GM03348 (cell line): ENCODE measurements at regions not wholly inside any gene's neighbourhood (a gene's known extent, or its start where the extent isn't known, plus 50 kb on each side); places are given as distances from the start of the nearest gene placed in this dataset.

Source experiments
- DNase-seq: peaks from one replicate; pipeline ENCODE4 v3.0.0; 2012; ENCODE audit warnings: low spot score

DNA sequence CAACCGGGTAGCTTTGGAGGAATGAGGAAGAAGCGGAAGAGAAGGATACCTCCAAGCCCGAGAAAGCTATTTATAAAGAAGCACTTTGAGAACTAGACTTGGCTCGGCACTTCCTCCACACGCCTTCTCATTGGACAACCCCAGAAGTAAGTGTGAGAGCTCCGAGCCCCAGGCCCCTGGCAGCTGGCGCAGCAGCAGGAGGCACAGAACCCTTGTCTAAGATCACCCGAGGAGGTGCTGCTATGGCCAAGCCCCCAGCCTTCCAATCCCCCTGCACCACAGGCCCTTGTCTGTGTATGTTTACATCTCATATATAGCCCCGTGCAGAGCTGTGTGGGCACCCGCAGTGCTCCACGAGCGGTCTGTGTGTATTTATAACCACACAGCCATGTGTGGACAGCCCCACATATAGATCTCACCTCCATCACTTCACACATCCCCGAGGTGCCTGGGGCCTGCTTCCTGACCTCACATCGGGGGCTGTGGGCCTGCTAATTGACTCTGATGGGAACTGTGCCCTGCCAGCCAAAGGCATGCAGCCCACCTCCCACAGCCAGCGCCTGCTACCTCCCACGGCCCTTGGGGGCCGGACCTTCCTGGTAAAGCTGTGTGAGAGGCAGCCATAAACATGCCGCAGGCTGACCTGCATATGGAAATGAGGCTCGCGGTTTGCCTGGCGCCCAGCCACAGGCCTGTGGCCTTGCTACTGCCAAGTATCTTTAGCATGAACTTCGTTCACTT, 96.1 kb downstream of the C17orf67 start:
- no peak for DNase-seq

DNA sequence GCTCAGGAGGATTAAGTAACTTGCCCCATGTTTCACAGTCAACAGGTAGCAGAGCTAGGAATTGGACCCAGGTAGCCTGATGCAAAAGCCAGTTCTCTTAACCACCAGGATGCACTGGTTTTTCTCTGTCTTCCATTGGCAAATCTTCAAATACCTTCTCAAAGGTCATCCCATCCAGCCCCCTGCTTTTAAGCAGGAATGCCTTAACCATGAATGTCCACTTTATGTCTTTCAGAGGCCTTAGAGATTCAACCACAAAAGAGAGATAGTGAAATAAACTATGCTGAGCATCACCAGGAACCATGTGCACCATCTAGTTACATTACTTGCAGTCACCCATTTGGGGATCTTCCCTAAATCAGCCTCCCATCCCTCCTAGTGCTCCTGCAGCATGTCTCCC, 94.3 kb downstream of the C17orf67 start:
- peak; percentile 27 for DNase-seq

DNA sequence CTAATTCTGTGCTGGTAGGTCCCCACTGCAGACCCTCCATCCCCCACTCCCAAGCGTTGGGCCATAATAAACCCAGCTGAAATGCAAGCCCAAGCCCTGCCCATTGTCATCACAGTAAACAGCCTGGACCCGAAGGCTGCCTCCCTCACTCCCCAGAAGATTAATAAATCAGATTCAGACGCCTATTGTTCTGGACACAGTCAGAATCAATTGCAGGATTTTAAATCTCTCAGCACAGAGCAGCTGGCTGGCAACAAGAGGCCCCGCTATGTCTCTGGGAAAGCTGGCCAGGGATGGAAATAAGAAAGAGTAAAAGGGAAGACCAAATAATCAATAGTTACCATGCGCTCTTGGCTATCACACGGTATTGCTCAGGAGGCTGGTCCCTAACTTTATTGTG, 93.9 kb downstream of the C17orf67 start:
- no peak for DNase-seq

DNA sequence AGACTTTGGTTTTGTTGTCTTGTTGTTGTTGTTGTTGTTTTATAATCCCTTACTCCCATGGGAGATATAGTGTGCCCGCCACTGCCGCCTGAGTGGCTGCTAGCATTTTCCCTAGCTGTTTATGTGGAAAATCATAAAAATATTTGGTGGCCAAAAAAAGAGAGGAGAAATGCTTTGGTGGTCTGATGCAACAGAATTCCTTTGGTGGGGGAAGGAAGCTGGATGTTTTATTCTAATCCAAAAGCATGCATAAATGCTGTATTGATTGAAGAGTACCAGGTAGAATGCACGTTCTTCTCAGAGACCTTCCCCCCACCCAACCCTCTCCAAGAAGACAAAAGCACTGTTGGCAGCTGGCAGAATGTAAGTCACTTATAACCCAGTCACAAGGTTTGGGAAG, 93.2 kb downstream of the C17orf67 start:
- DNase-seq = peak; percentile 40
